ENCODE measurements at regions not wholly inside any gene's neighbourhood (a gene's known extent, or its start where the extent isn't known, plus 50 kb on each side); places are given as distances from the start of the nearest gene placed in this dataset.

DNA sequence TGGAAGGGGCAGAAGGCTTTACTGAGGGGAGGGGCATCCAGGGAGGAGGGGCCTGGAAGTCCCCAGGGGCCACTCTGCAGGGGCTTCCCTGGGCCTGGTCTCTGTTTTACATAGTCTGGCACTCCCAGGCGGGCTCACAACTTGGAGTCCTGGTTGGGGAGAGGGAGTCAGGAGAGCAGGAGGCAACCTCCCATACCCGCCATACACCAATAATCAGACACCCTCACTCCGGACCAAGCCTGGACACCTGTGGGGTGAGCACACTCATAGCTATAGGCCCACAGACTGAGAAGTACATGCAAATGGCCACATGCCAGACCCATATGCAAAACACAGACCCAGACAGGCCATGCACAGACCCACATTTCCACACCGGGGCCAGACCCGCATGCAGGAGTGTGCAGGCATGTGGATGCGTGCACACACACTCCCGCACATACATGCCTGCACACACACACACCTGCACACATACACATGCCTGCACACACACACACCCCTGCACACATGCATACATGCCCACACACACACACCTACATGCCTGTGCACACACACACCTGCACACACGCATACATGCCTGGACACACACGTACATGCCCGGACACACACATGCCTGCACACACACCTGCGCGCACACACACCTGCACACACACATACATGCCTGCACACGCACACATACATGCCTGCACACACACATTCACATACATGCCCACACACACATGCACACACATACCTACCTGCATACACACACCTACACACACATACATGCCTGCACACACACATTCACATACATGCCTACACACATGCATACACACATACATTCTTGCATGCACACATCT lies 89.5 kb upstream of the RUNX3 start:
- no TSS peak for BruUV-seq (replicated peaks)
- 0 out of 5 replicates have a peak, but pooled peaks cover 0 to 11% of the 10 kb centered on the region in 2 experiments for H3K27me3 ChIP-seq (ENCODE audit: control insufficient read depth in 1 of 2, insufficient read depth in 2 of 2, low read length in 2 of 2)
- H2AFZ ChIP-seq (ENCODE audit: low read length), result no peak overlapping the region
- POLR2A ChIA-PET, result no interaction called here
- DNase-seq (ENCODE audit: low spot score) (no peak), ATAC-seq (no peak), FAIRE-seq (no peak)
- no peaks in the 10 kb centered on the region for H3K9me3 ChIP-seq (ENCODE audit: low read length)
- no peaks in the 10 kb centered on the region for H3K79me2 ChIP-seq (ENCODE audit: insufficient read depth, low read length)
- no peak overlapping the region for H3K4me3 ChIP-seq (replicated peaks in 1 of 3; ENCODE audit: insufficient read depth in 1 of 3, low read depth in 2 of 3, low read length in 3 of 3)
- CTCF ChIA-PET (ENCODE audit: low intra/inter-chr PET ratio, low total read pairs), result no interaction called here
- 87% methylated on average over 8 of the region's 13 CpGs for WGBS (ENCODE audit: low lambda C conversion rate)
- intact Hi-C loops (cut with micrococcal nuclease; ENCODE audit: unreplicated experiment) (no loop called here), in situ Hi-C loops (cut with HindIII; ENCODE audit: extremely low pct_ligation_motif_present, low pct_unique_long_range_greater_than_20kb) (no loop called here)
- H3K27ac ChIP-seq (ENCODE audit: extremely low read length, insufficient read depth, low read length), result no peak overlapping the region
- H4K20me1 ChIP-seq (ENCODE audit: insufficient read depth, low read length), result no peaks in the 10 kb centered on the region
- H3K4me1 ChIP-seq (ENCODE audit: insufficient read depth, low read length), result peaks cover 25% of the 10 kb centered on the region
- H3K9ac ChIP-seq (ENCODE audit: insufficient read depth, low read depth, low read length), result no peak overlapping the region
- H3K4me2 ChIP-seq (ENCODE audit: low read depth, low read length), result no peak overlapping the region
- no peaks in the 10 kb centered on the region for H3K36me3 ChIP-seq (replicated peaks in 1 of 2; ENCODE audit: control insufficient read depth in 1 of 2, insufficient read depth in 2 of 2, low read length in 2 of 2)
- TF ChIP-seq TMF1 (CRISPR knock-in tag; IDR thresholded peaks at IDR 0.05; ENCODE audit: low read depth), result no peak
- TF ChIP-seq ZNF839 (CRISPR knock-in tag; IDR thresholded peaks at IDR 0.05; ENCODE audit: borderline replicate concordance), result no peak
- TF ChIP-seq PCBP2 (optimal IDR thresholded peaks at IDR 0.05; ENCODE audit: low read depth, low read length, poor library complexity, severe bottlenecking), result no peak
- no peak for TF ChIP-seq ZNF24 (IDR thresholded peaks at IDR 0.05)
- no peak for TF ChIP-seq ZNF205 (CRISPR knock-in tag; IDR thresholded peaks at IDR 0.05)
- no peak for TF ChIP-seq HNRNPLL (IDR thresholded peaks at IDR 0.05; ENCODE audit: low read depth, low read length, poor library complexity, severe bottlenecking)
- TF ChIP-seq ZNF335 (CRISPR knock-in tag; IDR thresholded peaks at IDR 0.05), result no peak
- no peak for TF ChIP-seq ZMAT3 (CRISPR knock-in tag; conservative IDR thresholded peaks at IDR 0.05)
- TF ChIP-seq SALL1 (CRISPR knock-in tag; IDR thresholded peaks at IDR 0.05), result no peak
- TF ChIP-seq GTF3A (CRISPR knock-in tag; conservative IDR thresholded peaks at IDR 0.05), result no peak
- TF ChIP-seq, protein P1, sequence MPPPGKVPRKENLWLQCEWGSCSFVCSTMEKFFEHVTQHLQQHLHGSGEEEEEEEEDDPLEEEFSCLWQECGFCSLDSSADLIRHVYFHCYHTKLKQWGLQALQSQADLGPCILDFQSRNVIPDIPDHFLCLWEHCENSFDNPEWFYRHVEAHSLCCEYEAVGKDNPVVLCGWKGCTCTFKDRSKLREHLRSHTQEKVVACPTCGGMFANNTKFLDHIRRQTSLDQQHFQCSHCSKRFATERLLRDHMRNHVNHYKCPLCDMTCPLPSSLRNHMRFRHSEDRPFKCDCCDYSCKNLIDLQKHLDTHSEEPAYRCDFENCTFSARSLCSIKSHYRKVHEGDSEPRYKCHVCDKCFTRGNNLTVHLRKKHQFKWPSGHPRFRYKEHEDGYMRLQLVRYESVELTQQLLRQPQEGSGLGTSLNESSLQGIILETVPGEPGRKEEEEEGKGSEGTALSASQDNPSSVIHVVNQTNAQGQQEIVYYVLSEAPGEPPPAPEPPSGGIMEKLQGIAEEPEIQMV (CRISPR knock-in tag; IDR thresholded peaks at IDR 0.05; ENCODE audit: low read depth), result no peak
- no peak for TF ChIP-seq ZNF607 (CRISPR knock-in tag; IDR thresholded peaks at IDR 0.05; ENCODE audit: borderline replicate concordance)
- no peak for TF ChIP-seq RARA (CRISPR knock-in tag; IDR thresholded peaks at IDR 0.05)
- TF ChIP-seq, protein P2, sequence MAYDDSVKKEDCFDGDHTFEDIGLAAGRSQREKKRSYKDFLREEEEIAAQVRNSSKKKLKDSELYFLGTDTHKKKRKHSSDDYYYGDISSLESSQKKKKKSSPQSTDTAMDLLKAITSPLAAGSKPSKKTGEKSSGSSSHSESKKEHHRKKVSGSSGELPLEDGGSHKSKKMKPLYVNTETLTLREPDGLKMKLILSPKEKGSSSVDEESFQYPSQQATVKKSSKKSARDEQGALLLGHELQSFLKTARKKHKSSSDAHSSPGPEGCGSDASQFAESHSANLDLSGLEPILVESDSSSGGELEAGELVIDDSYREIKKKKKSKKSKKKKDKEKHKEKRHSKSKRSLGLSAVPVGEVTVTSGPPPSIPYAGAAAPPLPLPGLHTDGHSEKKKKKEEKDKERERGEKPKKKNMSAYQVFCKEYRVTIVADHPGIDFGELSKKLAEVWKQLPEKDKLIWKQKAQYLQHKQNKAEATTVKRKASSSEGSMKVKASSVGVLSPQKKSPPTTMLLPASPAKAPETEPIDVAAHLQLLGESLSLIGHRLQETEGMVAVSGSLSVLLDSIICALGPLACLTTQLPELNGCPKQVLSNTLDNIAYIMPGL (CRISPR knock-in tag; IDR thresholded peaks at IDR 0.05; ENCODE audit: borderline replicate concordance in 1 of 2, low read depth in 1 of 2), result no peak
- TF ChIP-seq ZNF33A (CRISPR knock-in tag; IDR thresholded peaks at IDR 0.05; ENCODE audit: borderline replicate concordance), result no peak
- TF ChIP-seq ZNF670 (CRISPR knock-in tag; IDR thresholded peaks at IDR 0.05; ENCODE audit: borderline replicate concordance), result no peak
- TF ChIP-seq, protein P3, sequence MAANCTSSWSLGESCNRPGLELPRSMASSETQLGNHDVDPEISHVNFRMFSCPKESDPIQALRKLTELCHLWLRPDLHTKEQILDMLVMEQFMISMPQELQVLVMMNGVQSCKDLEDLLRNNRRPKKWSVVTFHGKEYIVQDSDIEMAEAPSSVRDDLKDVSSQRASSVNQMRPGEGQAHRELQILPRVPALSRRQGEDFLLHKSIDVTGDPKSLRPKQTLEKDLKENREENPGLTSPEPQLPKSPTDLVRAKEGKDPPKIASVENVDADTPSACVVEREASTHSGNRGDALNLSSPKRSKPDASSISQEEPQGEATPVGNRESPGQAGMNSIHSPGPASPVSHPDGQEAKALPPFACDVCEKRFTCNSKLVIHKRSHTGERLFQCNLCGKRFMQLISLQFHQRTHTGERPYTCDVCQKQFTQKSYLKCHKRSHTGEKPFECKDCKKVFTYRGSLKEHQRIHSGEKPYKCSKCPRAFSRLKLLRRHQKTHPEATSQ (CRISPR knock-in tag; IDR thresholded peaks at IDR 0.05; ENCODE audit: borderline replicate concordance), result no peak
- TF ChIP-seq ZBTB38 (CRISPR knock-in tag; IDR thresholded peaks at IDR 0.05), result no peak

All from HepG2 (cell line).